H9 (cell line): ENCODE measurements at regions not wholly inside any gene's neighbourhood (a gene's known extent, or its start where the extent isn't known, plus 50 kb on each side); places are given as distances from the start of the nearest gene placed in this dataset.

Experiments used
- DNase-seq: peaks from one replicate; pipeline ENCODE4 v3.0.0-alpha.2; 2017
- H2AFZ ChIP-seq: one replicate; pipeline ENCODE4 v1.6.1; 2013; ENCODE audit warnings: mild to moderate bottlenecking, low read length, control low read depth, moderate library complexity
- H2AK5ac ChIP-seq: 2 replicates; pipeline ENCODE4 v1.6.1; 2013; ENCODE audit warnings: low read length, control low read depth, mixed read lengths; ENCODE audit not compliant: insufficient read length
- H2BK120ac ChIP-seq: one replicate; pipeline ENCODE4 v1.6.1; 2013; ENCODE audit warnings: low read depth, mild to moderate bottlenecking, low read length, control low read depth, inconsistent platforms; ENCODE audit not compliant: poor library complexity, severe bottlenecking
- H2BK12ac ChIP-seq: 2 replicates; pipeline ENCODE4 v1.6.1; 2013; ENCODE audit warnings: low read length, control low read depth, mixed read lengths, low read depth; ENCODE audit not compliant: insufficient read length
- H2BK15ac ChIP-seq: 2 replicates; pipeline ENCODE4 v1.6.1; 2013; ENCODE audit warnings: low read depth, low read length, control low read depth
- H2BK20ac ChIP-seq: one replicate; pipeline ENCODE4 v1.6.1; 2013; ENCODE audit warnings: low read depth, mild to moderate bottlenecking, low read length, control low read depth, inconsistent platforms; ENCODE audit not compliant: poor library complexity, severe bottlenecking
- H2BK5ac ChIP-seq: 2 replicates; pipeline ENCODE4 v1.6.1; 2013; ENCODE audit warnings: low read length, control low read depth, mixed read lengths; ENCODE audit not compliant: insufficient read length
- H3K14ac ChIP-seq: 2 replicates; pipeline ENCODE4 v1.6.1; 2013; ENCODE audit warnings: low read length, control low read depth; ENCODE audit not compliant: insufficient read depth
- H3K18ac ChIP-seq: 2 replicates; pipeline ENCODE4 v1.6.1; 2013; ENCODE audit warnings: low read depth, mild to moderate bottlenecking, mixed read lengths, low read length, control low read depth; ENCODE audit not compliant: insufficient read length
- H3K23ac ChIP-seq: 2 replicates; pipeline ENCODE4 v1.6.1; 2013; ENCODE audit warnings: low read length, control low read depth, mixed read lengths, low read depth; ENCODE audit not compliant: insufficient read length
- H3K23me2 ChIP-seq: 2 replicates; pipeline ENCODE4 v1.6.1; 2013; ENCODE audit warnings: low read depth, mild to moderate bottlenecking, mixed read lengths, low read length, control low read depth; ENCODE audit not compliant: insufficient read length, poor library complexity, severe bottlenecking
- H3K27ac ChIP-seq: 2 replicates; pipeline ENCODE4 v1.5.1; 2013; ENCODE audit warnings: low read length, control low read depth, mixed read lengths, low read depth; ENCODE audit not compliant: insufficient read length
- H3K27me3 ChIP-seq: 2 replicates; pipeline ENCODE4 v1.6.1; 2013; ENCODE audit warnings: low read length, control low read depth, inconsistent platforms; ENCODE audit not compliant: insufficient read depth
- H3K4ac ChIP-seq: 2 replicates; pipeline ENCODE4 v1.6.1; 2013; ENCODE audit warnings: low read depth, mild to moderate bottlenecking, control low read depth, inconsistent platforms, low read length, moderate library complexity
- H3K4me1 ChIP-seq: 2 replicates; pipeline ENCODE4 v1.6.1; 2013; ENCODE audit warnings: low read length, control low read depth, inconsistent platforms; ENCODE audit not compliant: insufficient read depth
- H3K4me2 ChIP-seq: 2 replicates; pipeline ENCODE4 v1.6.1; 2013; ENCODE audit warnings: low read length, control low read depth, mixed read lengths; ENCODE audit not compliant: insufficient read length, insufficient read depth
- H3K56ac ChIP-seq: 2 replicates; pipeline ENCODE4 v1.6.1; 2013; ENCODE audit warnings: low read depth, mild to moderate bottlenecking, mixed read lengths, low read length, control low read depth; ENCODE audit not compliant: insufficient read length
- H3K79me1 ChIP-seq: 2 replicates; pipeline ENCODE4 v1.6.1; 2013; ENCODE audit warnings: low read depth, mild to moderate bottlenecking, moderate library complexity, low read length, control low read depth, inconsistent platforms; ENCODE audit not compliant: insufficient read depth, poor library complexity, severe bottlenecking
- H3K79me2 ChIP-seq: 2 replicates; pipeline ENCODE4 v1.6.1; 2013; ENCODE audit warnings: low read length, control low read depth, inconsistent platforms; ENCODE audit not compliant: insufficient read depth
- H3K9ac ChIP-seq: 2 replicates; pipeline ENCODE4 v1.6.1; 2013; ENCODE audit warnings: low read length, control low read depth, mixed read lengths; ENCODE audit not compliant: insufficient read length; ENCODE audit errors: extremely low read depth
- H3K9me3 ChIP-seq: one replicate; pipeline ENCODE4 v1.6.1; 2013; ENCODE audit warnings: low read depth, low read length, inconsistent platforms; ENCODE audit not compliant: control insufficient read depth
- H3T11ph ChIP-seq: one replicate; pipeline ENCODE4 v1.6.1; 2013; ENCODE audit warnings: mild to moderate bottlenecking, low read length, control low read depth, inconsistent platforms
- H4K20me1 ChIP-seq: one replicate; pipeline ENCODE4 v1.6.1; 2013; ENCODE audit not compliant: control insufficient read depth, insufficient read length, insufficient read depth
- H4K5ac ChIP-seq: 2 replicates; pipeline ENCODE4 v1.6.1; 2013; ENCODE audit warnings: low read depth, mild to moderate bottlenecking, mixed read lengths, low read length, control low read depth; ENCODE audit not compliant: insufficient read length
- H4K8ac ChIP-seq: replicated peaks from 2 replicates; pipeline ENCODE4 v1.6.1; 2013; ENCODE audit warnings: low read length, control low read depth, mixed read lengths, low read depth; ENCODE audit not compliant: insufficient read length
- H4K91ac ChIP-seq: 2 replicates; pipeline ENCODE4 v1.6.1; 2013; ENCODE audit warnings: low read depth, mild to moderate bottlenecking, moderate library complexity, mixed read lengths, low read length, control low read depth; ENCODE audit not compliant: insufficient read length
- H3K27ac Mint-ChIP-seq, 3 experiments: 2 replicates in 2 of 3; 3 replicates in 1 of 3; pipeline ENCODE4 v1.8.0; 2020 to 2021; ENCODE audit warnings: mixed read lengths in 3 of 3, mild to moderate bottlenecking in 1 of 3, moderate library complexity in 1 of 3
- H3K27me3 Mint-ChIP-seq: 2 replicates; pipeline ENCODE4 v1.8.0; 2021; ENCODE audit warnings: low read depth, mild to moderate bottlenecking, moderate library complexity, mixed read lengths
- H3K36me3 Mint-ChIP-seq, 3 experiments: 2 replicates in 2 of 3; 3 replicates in 1 of 3; pipeline ENCODE4 v1.8.0; 2020 to 2021; ENCODE audit warnings: low read depth in 3 of 3, mixed read lengths in 3 of 3; ENCODE audit not compliant: insufficient read depth in 1 of 3
- H3K4me1 Mint-ChIP-seq, 2 experiments: 2 replicates each; pipeline ENCODE4 v1.8.0; 2020; ENCODE audit warnings: mixed read lengths in 2 of 2
- H3K4me3 Mint-ChIP-seq, 2 experiments: 2 replicates in 1 of 2; 3 replicates in 1 of 2; pipeline ENCODE4 v1.8.0; 2020 to 2021; ENCODE audit warnings: mild to moderate bottlenecking in 2 of 2, mixed read lengths in 2 of 2, moderate library complexity in 1 of 2
- H3K9me3 Mint-ChIP-seq, 2 experiments: 2 replicates in 1 of 2; 3 replicates in 1 of 2; pipeline ENCODE4 v1.8.0; 2020; ENCODE audit warnings: mild to moderate bottlenecking in 2 of 2, mixed read lengths in 2 of 2, moderate library complexity in 1 of 2
- WGBS: extraction: QIAGEN DNeasy Blood & Tissue Kit; methylation state at CpG from one replicate; pipeline ENCODE4 v1.1.7; 2013; ENCODE audit warnings: missing lambda C conversion rate, low lambda C conversion rate, mixed read lengths; ENCODE audit not compliant: insufficient read length; ENCODE audit errors: extremely low coverage; 5-methylcytosine and 5-hydroxymethylcytosine counted together
- TF ChIP-seq, protein P1 (sequence below): fragments of 200-600 bp; sonication (generic); conservative IDR thresholded peaks from 3 replicates; pipeline ENCODE4 v1.8.0; 2021; ENCODE audit warnings: antibody characterized with exemption, mild to moderate bottlenecking

DNA sequence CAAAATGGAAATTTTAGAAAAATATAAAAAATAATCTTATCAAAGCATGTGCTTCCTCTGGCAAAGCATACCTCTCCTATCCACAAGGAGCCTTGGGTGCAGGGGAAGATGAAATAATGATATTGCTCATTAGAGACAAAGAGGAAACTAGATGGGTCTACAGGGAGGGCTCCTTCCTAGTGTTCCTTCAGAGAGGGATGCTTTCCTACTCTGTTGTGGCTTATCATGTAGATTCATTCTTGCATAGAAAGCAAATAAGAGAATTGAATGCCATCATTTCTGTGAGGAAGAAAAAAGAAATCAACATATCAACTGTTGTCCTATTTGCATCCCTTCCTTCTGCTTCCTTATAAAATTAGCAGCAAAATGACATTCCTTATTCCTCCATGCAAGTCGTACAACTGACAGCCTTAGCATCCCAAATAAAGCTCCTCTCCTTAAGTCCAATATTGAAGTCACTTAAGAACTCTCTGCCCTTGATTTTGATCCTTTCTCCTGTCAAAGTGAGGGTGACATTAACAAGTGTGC is 543.9 kb upstream of the PLXNA2 start:
- H3K56ac ChIP-seq = no peak overlapping the region
- H3K9me3 ChIP-seq = no peaks in the 10 kb centered on the region
- H2BK15ac ChIP-seq = no peak overlapping the region
- no peaks in the 10 kb centered on the region for H3K23me2 ChIP-seq
- TF ChIP-seq, protein P1, sequence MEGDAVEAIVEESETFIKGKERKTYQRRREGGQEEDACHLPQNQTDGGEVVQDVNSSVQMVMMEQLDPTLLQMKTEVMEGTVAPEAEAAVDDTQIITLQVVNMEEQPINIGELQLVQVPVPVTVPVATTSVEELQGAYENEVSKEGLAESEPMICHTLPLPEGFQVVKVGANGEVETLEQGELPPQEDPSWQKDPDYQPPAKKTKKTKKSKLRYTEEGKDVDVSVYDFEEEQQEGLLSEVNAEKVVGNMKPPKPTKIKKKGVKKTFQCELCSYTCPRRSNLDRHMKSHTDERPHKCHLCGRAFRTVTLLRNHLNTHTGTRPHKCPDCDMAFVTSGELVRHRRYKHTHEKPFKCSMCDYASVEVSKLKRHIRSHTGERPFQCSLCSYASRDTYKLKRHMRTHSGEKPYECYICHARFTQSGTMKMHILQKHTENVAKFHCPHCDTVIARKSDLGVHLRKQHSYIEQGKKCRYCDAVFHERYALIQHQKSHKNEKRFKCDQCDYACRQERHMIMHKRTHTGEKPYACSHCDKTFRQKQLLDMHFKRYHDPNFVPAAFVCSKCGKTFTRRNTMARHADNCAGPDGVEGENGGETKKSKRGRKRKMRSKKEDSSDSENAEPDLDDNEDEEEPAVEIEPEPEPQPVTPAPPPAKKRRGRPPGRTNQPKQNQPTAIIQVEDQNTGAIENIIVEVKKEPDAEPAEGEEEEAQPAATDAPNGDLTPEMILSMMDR = no peak
- H3K14ac ChIP-seq = no peak overlapping the region
- H3K79me1 ChIP-seq = no peaks in the 10 kb centered on the region
- H3K4me2 ChIP-seq = peak overlapping the region; percentile 13
- H4K5ac ChIP-seq = no peak overlapping the region
- H3K27me3 ChIP-seq = no peaks in the 10 kb centered on the region
- no peak for DNase-seq
- Mint-ChIP-seq H3K9me3 (no peaks in the 10 kb centered on the region), H3K27me3 (no peaks in the 10 kb centered on the region; the same call in none of the 2 replicates), H3K27ac (no peak overlapping the region; a peak in 1 of 7 replicates), H3K36me3 (no peaks in the 10 kb centered on the region), H3K4me3 (no peak overlapping the region), H3K4me1 (peaks cover 41 to 43% of the 10 kb centered on the region in 2 experiments)
- H3K23ac ChIP-seq = no peak overlapping the region
- no peak overlapping the region for H3K9ac ChIP-seq
- H2BK20ac ChIP-seq = no peak overlapping the region
- no peak overlapping the region for H3T11ph ChIP-seq
- H2BK120ac ChIP-seq = no peak overlapping the region
- no peaks in the 10 kb centered on the region for H3K79me2 ChIP-seq
- no peaks in the 10 kb centered on the region for H4K20me1 ChIP-seq
- no peak overlapping the region for H2BK12ac ChIP-seq
- no peak overlapping the region for H3K18ac ChIP-seq
- no peak overlapping the region for H2AFZ ChIP-seq
- no peak overlapping the region for H3K4ac ChIP-seq
- H2BK5ac ChIP-seq = no peak overlapping the region
- no peak overlapping the region for H3K27ac ChIP-seq
- H2AK5ac ChIP-seq = no peak overlapping the region
- H4K8ac ChIP-seq = no peak overlapping the region
- no peak overlapping the region for H4K91ac ChIP-seq
- H3K4me1 ChIP-seq = peaks cover 10% of the 10 kb centered on the region
- WGBS = no CpG with 5 or more reads among the region's 1 CpG
